HAP-1 (cell line): ENCODE measurements at regions not wholly inside any gene's neighbourhood (a gene's known extent, or its start where the extent isn't known, plus 50 kb on each side); places are given as distances from the start of the nearest gene placed in this dataset.
"Not testable (repeated sequence)": the region's sequence is repeated elsewhere in the genome, so short reads cannot be mapped to it uniquely, and the experiment has no call there.

Source experiments
- DNase-seq, 2 experiments: peaks; one replicate each; pipeline ENCODE4 v3.0.0-alpha.2; 2016 to 2020; ENCODE audit warnings: low spot score in 2 of 2
- H3K27me3 ChIP-seq: fragments of 250-450 bp; sonication (Bioruptor Pico); 2 replicates; pipeline ENCODE4 v1.5.1; 2020; ENCODE audit warnings: low read depth, mild to moderate bottlenecking, moderate library complexity
- H3K36me3 ChIP-seq: fragments of 250-450 bp; sonication (Bioruptor Pico); replicated peaks from 2 replicates; pipeline ENCODE4 v1.5.1; 2020; ENCODE audit warnings: mild to moderate bottlenecking
- H3K4me1 ChIP-seq: fragments of 250-450 bp; sonication (Bioruptor Pico); 2 replicates; pipeline ENCODE4 v1.5.1; 2020; ENCODE audit warnings: mild to moderate bottlenecking
- H3K4me3 ChIP-seq: fragments of 250-450 bp; sonication (Bioruptor Pico); 2 replicates; pipeline ENCODE4 v1.5.1; 2020; ENCODE audit warnings: mild to moderate bottlenecking, moderate library complexity
- H3K9me3 ChIP-seq: fragments of 250-450 bp; sonication (Bioruptor Pico); 2 replicates; pipeline ENCODE4 v1.5.1; 2020; ENCODE audit warnings: mild to moderate bottlenecking, moderate library complexity
- in situ Hi-C: fragments of 300-500 bp; cut with MboI; formaldehyde crosslinking; loops from 3 replicates; pipeline ENCODE4 v1.14.3; 2020; ENCODE audit warnings: low sequenced_read_pairs, inconsistent platforms, mixed read lengths

GRCh38 chr7:68712956-68713495 is 885.2 kb upstream of the AUTS2 start:
- Histone ChIP-seq H3K36me3 (no peaks in the 10 kb centered on the region), H3K4me1 (no peaks in the 10 kb centered on the region), H3K4me3 (no peak overlapping the region), H3K27me3 (no peaks in the 10 kb centered on the region), H3K9me3 (no peaks in the 10 kb centered on the region)
- in situ Hi-C loops: no loop called here
- no peak for DNase-seq

GRCh38 chr7:68714135-68714534 is 884.1 kb upstream of the AUTS2 start:
- DNase-seq, H3K27me3 ChIP-seq, H3K4me1 ChIP-seq, H3K9me3 ChIP-seq, in situ Hi-C loops, H3K36me3 ChIP-seq, H3K4me3 ChIP-seq: not testable (repeated sequence)

GRCh38 chr7:68715907-68716306 is 882.4 kb upstream of the AUTS2 start:
- Histone ChIP-seq H3K9me3 (no peaks in the 10 kb centered on the region), H3K4me3 (no peak overlapping the region), H3K4me1 (no peaks in the 10 kb centered on the region), H3K36me3 (no peaks in the 10 kb centered on the region), H3K27me3 (no peaks in the 10 kb centered on the region)
- DNase-seq: no peak
- in situ Hi-C loops: no loop called here

- in situ Hi-C loops: no loop called here
- Histone ChIP-seq H3K4me1 (no peaks in the 10 kb centered on the region), H3K36me3 (no peaks in the 10 kb centered on the region), H3K9me3 (no peaks in the 10 kb centered on the region), H3K27me3 (no peaks in the 10 kb centered on the region), H3K4me3 (no peak overlapping the region)
- DNase-seq: no peak
Observed at GRCh38 chr7:68717176-68717575, 881.1 kb upstream of the AUTS2 start.

GRCh38 chr7:68718097-68718551 is 880.2 kb upstream of the AUTS2 start:
- no peak for DNase-seq
- Histone ChIP-seq H3K4me1 (no peaks in the 10 kb centered on the region), H3K9me3 (no peaks in the 10 kb centered on the region), H3K36me3 (no peaks in the 10 kb centered on the region), H3K27me3 (no peaks in the 10 kb centered on the region), H3K4me3 (no peak overlapping the region)
- in situ Hi-C loops: no loop called here

GRCh38 chr7:68720697-68721096 is 877.6 kb upstream of the AUTS2 start:
- Histone ChIP-seq H3K9me3 (no peaks in the 10 kb centered on the region), H3K4me1 (no peaks in the 10 kb centered on the region), H3K27me3 (no peaks in the 10 kb centered on the region), H3K36me3 (no peaks in the 10 kb centered on the region), H3K4me3 (no peak overlapping the region)
- in situ Hi-C loops: no loop called here
- no peak for DNase-seq

- Histone ChIP-seq H3K27me3 (no peaks in the 10 kb centered on the region), H3K4me3 (no peak overlapping the region), H3K36me3 (no peaks in the 10 kb centered on the region), H3K4me1 (no peaks in the 10 kb centered on the region), H3K9me3 (no peaks in the 10 kb centered on the region)
- in situ Hi-C loops: no loop called here
- DNase-seq: no peak
Observed at GRCh38 chr7:68722044-68722443, 876.2 kb upstream of the AUTS2 start.

GRCh38 chr7:68724965-68725364 is 873.3 kb upstream of the AUTS2 start:
- Histone ChIP-seq H3K36me3 (no peaks in the 10 kb centered on the region), H3K27me3 (no peaks in the 10 kb centered on the region), H3K4me1 (no peaks in the 10 kb centered on the region), H3K9me3 (no peaks in the 10 kb centered on the region), H3K4me3 (no peak overlapping the region)
- in situ Hi-C loops: no loop called here
- DNase-seq: no peak

GRCh38 chr7:68725843-68726785 is 872.2 kb upstream of the AUTS2 start:
- in situ Hi-C loops: no loop called here
- no peaks in the 10 kb centered on the region for H3K27me3 ChIP-seq
- H3K4me1 ChIP-seq: no peaks in the 10 kb centered on the region
- H3K4me3 ChIP-seq: no peak overlapping the region
- no peaks in the 10 kb centered on the region for H3K9me3 ChIP-seq
- no peaks in the 10 kb centered on the region for H3K36me3 ChIP-seq
- no peak for DNase-seq

- H3K36me3 ChIP-seq, H3K4me3 ChIP-seq, H3K4me1 ChIP-seq, H3K9me3 ChIP-seq, in situ Hi-C loops, DNase-seq, H3K27me3 ChIP-seq: not testable (repeated sequence)
Observed at GRCh38 chr7:68728720-68729119, 869.6 kb upstream of the AUTS2 start.

GRCh38 chr7:68729371-68729770 is 868.9 kb upstream of the AUTS2 start:
- Histone ChIP-seq H3K4me3 (no peak overlapping the region), H3K9me3 (no peaks in the 10 kb centered on the region), H3K36me3 (no peaks in the 10 kb centered on the region), H3K4me1 (no peaks in the 10 kb centered on the region), H3K27me3 (no peaks in the 10 kb centered on the region)
- in situ Hi-C loops: no loop called here
- no peak for DNase-seq

GRCh38 chr7:68730194-68730593 is 868.1 kb upstream of the AUTS2 start:
- in situ Hi-C loops: no loop called here
- no peaks in the 10 kb centered on the region for H3K36me3 ChIP-seq

GRCh38 chr7:68730964-68731363 is 867.3 kb upstream of the AUTS2 start:
- Histone ChIP-seq H3K27me3 (no peaks in the 10 kb centered on the region), H3K36me3 (no peaks in the 10 kb centered on the region), H3K4me1 (no peaks in the 10 kb centered on the region), H3K4me3 (no peak overlapping the region), H3K9me3 (no peaks in the 10 kb centered on the region)
- in situ Hi-C loops: no loop called here
- no peak for DNase-seq

More at GRCh38 chr7:68730194-68730593, 868.1 kb upstream of the AUTS2 start:
- DNase-seq: no peak
- H3K4me3 ChIP-seq: no peak overlapping the region
- no peaks in the 10 kb centered on the region for H3K27me3 ChIP-seq
- no peaks in the 10 kb centered on the region for H3K9me3 ChIP-seq
- no peaks in the 10 kb centered on the region for H3K4me1 ChIP-seq
